ENCODE measurements at regions not wholly inside any gene's neighbourhood (a gene's known extent, or its start where the extent isn't known, plus 50 kb on each side); places are given as distances from the start of the nearest gene placed in this dataset.

GRCh38 chr20:17109307-17109706, 117.5 kb upstream of the PCSK2 start:
- ATAC-seq, result no peak
- Mint-ChIP-seq H3K9me3 (peaks cover 0 to 10% (median 4%) of the 10 kb centered on the region in 9 donors), H3K4me1 (no peaks in the 10 kb centered on the region), H3K27me3 (no peaks in the 10 kb centered on the region), H3K27ac (no peak overlapping the region), H3K36me3 (no peaks in the 10 kb centered on the region), H3K4me3 (no peak overlapping the region)
- DNase-seq, result no peak
- POLR2A ChIA-PET, result no interaction called here

- POLR2A ChIA-PET, result no interaction called here
- no peak overlapping the region for H3K27ac Mint-ChIP-seq
- peaks cover 0 to 1% (median 0%) of the 10 kb centered on the region in 5 donors for H3K27me3 Mint-ChIP-seq
- ATAC-seq (no peak), DNase-seq (no peak)
- no peaks in the 10 kb centered on the region for H3K36me3 Mint-ChIP-seq
- no peaks in the 10 kb centered on the region for H3K4me1 Mint-ChIP-seq
- H3K4me3 Mint-ChIP-seq, result no peak overlapping the region
- peaks cover 0 to 12% (median 0%) of the 10 kb centered on the region in 9 donors for H3K9me3 Mint-ChIP-seq
These were observed 98.6 kb upstream of the PCSK2 start for GRCh38 chr20:17128206-17128605.

GRCh38 chr20:17129089-17129488, 97.8 kb upstream of the PCSK2 start:
- peaks cover 0 to 1% (median 0%) of the 10 kb centered on the region in 5 donors for H3K27me3 Mint-ChIP-seq
- H3K9me3 Mint-ChIP-seq, result peaks cover 0 to 12% (median 0%) of the 10 kb centered on the region in 9 donors
- H3K4me1 Mint-ChIP-seq, result no peaks in the 10 kb centered on the region
- POLR2A ChIA-PET, result no interaction called here
- no peak for DNase-seq
- ATAC-seq, result no peak
- H3K27ac Mint-ChIP-seq, result no peak overlapping the region
- no peak overlapping the region for H3K4me3 Mint-ChIP-seq
- no peaks in the 10 kb centered on the region for H3K36me3 Mint-ChIP-seq

GRCh38 chr20:17137692-17138091, 89.1 kb upstream of the PCSK2 start:
- Mint-ChIP-seq H3K27me3 (peaks cover 0 to 2% (median 0%) of the 10 kb centered on the region in 5 donors), H3K27ac (no peak overlapping the region), H3K9me3 (peaks cover 0 to 7% (median 3%) of the 10 kb centered on the region in 9 donors), H3K4me1 (no peaks in the 10 kb centered on the region), H3K4me3 (no peak overlapping the region), H3K36me3 (no peaks in the 10 kb centered on the region)
- POLR2A ChIA-PET, result no interaction called here
- ATAC-seq (no peak), DNase-seq (no peak)

- H3K4me3 Mint-ChIP-seq, result no peak overlapping the region
- peaks cover 0 to 7% (median 3%) of the 10 kb centered on the region in 9 donors for H3K9me3 Mint-ChIP-seq
- no peaks in the 10 kb centered on the region for H3K4me1 Mint-ChIP-seq
- no peak for ATAC-seq
- no peaks in the 10 kb centered on the region for H3K36me3 Mint-ChIP-seq
- POLR2A ChIA-PET, result no interaction called here
- no peak for DNase-seq
- H3K27ac Mint-ChIP-seq, result no peak overlapping the region
- peaks cover 0 to 2% (median 0%) of the 10 kb centered on the region in 5 donors for H3K27me3 Mint-ChIP-seq
These were observed 88.6 kb upstream of the PCSK2 start for GRCh38 chr20:17138237-17138636.

- no peak overlapping the region for H3K4me3 Mint-ChIP-seq
- no peaks in the 10 kb centered on the region for H3K4me1 Mint-ChIP-seq
- H3K9me3 Mint-ChIP-seq, result peaks cover 0 to 7% (median 3%) of the 10 kb centered on the region in 9 donors
- no peak overlapping the region for H3K27ac Mint-ChIP-seq
- ATAC-seq (no peak), DNase-seq (no peak)
- POLR2A ChIA-PET, result no interaction called here
- H3K27me3 Mint-ChIP-seq, result peaks cover 0 to 2% (median 0%) of the 10 kb centered on the region in 5 donors
- no peaks in the 10 kb centered on the region for H3K36me3 Mint-ChIP-seq
These were observed 85.9 kb upstream of the PCSK2 start for GRCh38 chr20:17140894-17141293.

- no peaks in the 10 kb centered on the region for H3K36me3 Mint-ChIP-seq
These were observed 85.3 kb upstream of the PCSK2 start for GRCh38 chr20:17141568-17141967.

GRCh38 chr20:17142666-17143065, 84.2 kb upstream of the PCSK2 start:
- Mint-ChIP-seq H3K27me3 (peaks cover 0 to 2% (median 0%) of the 10 kb centered on the region in 5 donors), H3K4me1 (no peaks in the 10 kb centered on the region), H3K36me3 (no peaks in the 10 kb centered on the region), H3K9me3 (peaks cover 0 to 7% (median 2%) of the 10 kb centered on the region in 9 donors), H3K4me3 (no peak overlapping the region), H3K27ac (no peak overlapping the region)
- no peak for DNase-seq
- ATAC-seq, result no peak
- POLR2A ChIA-PET, result no interaction called here

More at GRCh38 chr20:17141568-17141967, 85.3 kb upstream of the PCSK2 start:
- ATAC-seq (no peak), DNase-seq (no peak)
- Mint-ChIP-seq H3K9me3 (peaks cover 0 to 7% (median 3%) of the 10 kb centered on the region in 9 donors), H3K4me1 (no peaks in the 10 kb centered on the region), H3K27me3 (peaks cover 0 to 2% (median 0%) of the 10 kb centered on the region in 5 donors), H3K27ac (no peak overlapping the region), H3K4me3 (no peak overlapping the region)
- POLR2A ChIA-PET, result no interaction called here

- DNase-seq, result no peak
- Mint-ChIP-seq H3K9me3 (peaks cover 0 to 27% (median 4%) of the 10 kb centered on the region in 9 donors), H3K36me3 (no peaks in the 10 kb centered on the region), H3K4me1 (no peaks in the 10 kb centered on the region), H3K27me3 (peaks cover 0 to 4% (median 0%) of the 10 kb centered on the region in 5 donors), H3K27ac (no peak overlapping the region), H3K4me3 (no peak overlapping the region)
- ATAC-seq, result no peak
- POLR2A ChIA-PET, result no interaction called here
These were observed 76.0 kb upstream of the PCSK2 start for GRCh38 chr20:17150858-17151257.

GRCh38 chr20:17155401-17155800, 71.4 kb upstream of the PCSK2 start:
- peaks cover 0 to 5% (median 0%) of the 10 kb centered on the region in 3 donors for H3K36me3 Mint-ChIP-seq
- POLR2A ChIA-PET, result no interaction called here
- no peaks in the 10 kb centered on the region for H3K27me3 Mint-ChIP-seq
- H3K4me1 Mint-ChIP-seq, result no peaks in the 10 kb centered on the region
- no peak for ATAC-seq
- H3K9me3 Mint-ChIP-seq, result peaks cover 0 to 18% (median 5%) of the 10 kb centered on the region in 9 donors
- no peak for DNase-seq
- H3K27ac Mint-ChIP-seq, result no peak overlapping the region
- no peak overlapping the region for H3K4me3 Mint-ChIP-seq

GRCh38 chr20:17158701-17159100, 68.1 kb upstream of the PCSK2 start:
- POLR2A ChIA-PET, result no interaction called here
- no peaks in the 10 kb centered on the region for H3K27me3 Mint-ChIP-seq
- peaks cover 0 to 5% (median 0%) of the 10 kb centered on the region in 3 donors for H3K36me3 Mint-ChIP-seq
- no peaks in the 10 kb centered on the region for H3K4me1 Mint-ChIP-seq
- H3K9me3 Mint-ChIP-seq, result peaks cover 0 to 13% (median 5%) of the 10 kb centered on the region in 9 donors
- H3K27ac Mint-ChIP-seq, result no peak overlapping the region
- no peak overlapping the region for H3K4me3 Mint-ChIP-seq
- DNase-seq (no peak), ATAC-seq (no peak)

- H3K4me1 Mint-ChIP-seq, result no peaks in the 10 kb centered on the region
- H3K27me3 Mint-ChIP-seq, result no peaks in the 10 kb centered on the region
- POLR2A ChIA-PET, result no interaction called here
- ATAC-seq (no peak), DNase-seq (no peak)
- no peak overlapping the region for H3K4me3 Mint-ChIP-seq
- no peak overlapping the region for H3K27ac Mint-ChIP-seq
- H3K9me3 Mint-ChIP-seq, result peaks cover 0 to 10% (median 2%) of the 10 kb centered on the region in 9 donors
- H3K36me3 Mint-ChIP-seq, result peaks cover 0 to 5% (median 0%) of the 10 kb centered on the region in 3 donors
These were observed 65.0 kb upstream of the PCSK2 start for GRCh38 chr20:17161673-17162481.

- H3K36me3 Mint-ChIP-seq, result no peaks in the 10 kb centered on the region
- no peaks in the 10 kb centered on the region for H3K27me3 Mint-ChIP-seq
- H3K9me3 Mint-ChIP-seq, result peaks cover 0 to 13% (median 1%) of the 10 kb centered on the region in 9 donors
These were observed 58.7 kb upstream of the PCSK2 start for GRCh38 chr20:17168026-17168612.

More at GRCh38 chr20:17168026-17168612, 58.7 kb upstream of the PCSK2 start:
- no peak for DNase-seq
- H3K4me3 Mint-ChIP-seq, result no peak overlapping the region
- H3K4me1 Mint-ChIP-seq, result no peaks in the 10 kb centered on the region
- no peak for ATAC-seq
- H3K27ac Mint-ChIP-seq, result no peak overlapping the region
- POLR2A ChIA-PET, result no interaction called here

Data from naive thymus-derived CD8-positive, alpha-beta T cell (primary cell).